ENCODE measurements at regions not wholly inside any gene's neighbourhood (a gene's known extent, or its start where the extent isn't known, plus 50 kb on each side); places are given as distances from the start of the nearest gene placed in this dataset.

GRCh38 chr1:87791931-87792740 lies 463.5 kb downstream of the LMO4 start:
- Histone ChIP-seq H3K27me3 (ENCODE audit: insufficient read depth, low read length) (no peaks in the 10 kb centered on the region), H3K4me1 (ENCODE audit: control insufficient read depth, insufficient read depth, low read length, unreplicated experiment) (peaks cover 17% of the 10 kb centered on the region), H3K79me2 (ENCODE audit: control insufficient read depth, insufficient read depth, low read length, unreplicated experiment) (no peaks in the 10 kb centered on the region), H3K27ac (ENCODE audit: low read depth, low read length) (no peak overlapping the region), H2AFZ (ENCODE audit: low read length, unreplicated experiment) (no peak overlapping the region), H3K36me3 (ENCODE audit: insufficient read depth, low read length) (no peaks in the 10 kb centered on the region), H3K4me3 (ENCODE audit: low read depth, low read length) (no peak overlapping the region)

GRCh38 chr1:87794788-87795614 lies 466.3 kb downstream of the LMO4 start:
- Histone ChIP-seq H3K27me3 (ENCODE audit: insufficient read depth, low read length) (no peaks in the 10 kb centered on the region), H2AFZ (ENCODE audit: low read length, unreplicated experiment) (peak overlapping the region; percentile 28), H3K4me1 (ENCODE audit: control insufficient read depth, insufficient read depth, low read length, unreplicated experiment) (peaks cover 17% of the 10 kb centered on the region), H3K79me2 (ENCODE audit: control insufficient read depth, insufficient read depth, low read length, unreplicated experiment) (no peaks in the 10 kb centered on the region), H3K27ac (ENCODE audit: low read depth, low read length) (no peak overlapping the region), H3K36me3 (ENCODE audit: insufficient read depth, low read length) (no peaks in the 10 kb centered on the region), H3K4me3 (ENCODE audit: low read depth, low read length) (peak overlapping the region; percentile 18; the same call in 1 of the 2 replicates)

GRCh38 chr1:87795615-87796337 lies 467.1 kb downstream of the LMO4 start:
- H3K4me1 ChIP-seq (ENCODE audit: control insufficient read depth, insufficient read depth, low read length, unreplicated experiment), result peaks cover 17% of the 10 kb centered on the region
- H3K4me3 ChIP-seq (ENCODE audit: low read depth, low read length), result peak overlapping the region; percentile 18; the same call in 1 of the 2 replicates
- no peaks in the 10 kb centered on the region for H3K79me2 ChIP-seq (ENCODE audit: control insufficient read depth, insufficient read depth, low read length, unreplicated experiment)
- no peak overlapping the region for H3K27ac ChIP-seq (ENCODE audit: low read depth, low read length)
- peak overlapping the region; percentile 28 for H2AFZ ChIP-seq (ENCODE audit: low read length, unreplicated experiment)
- no peaks in the 10 kb centered on the region for H3K36me3 ChIP-seq (ENCODE audit: insufficient read depth, low read length)
- H3K27me3 ChIP-seq (ENCODE audit: insufficient read depth, low read length), result no peaks in the 10 kb centered on the region

- Histone ChIP-seq H3K36me3 (ENCODE audit: insufficient read depth, low read length) (no peaks in the 10 kb centered on the region), H3K4me1 (ENCODE audit: control insufficient read depth, insufficient read depth, low read length, unreplicated experiment) (peaks cover 17% of the 10 kb centered on the region), H3K27ac (ENCODE audit: low read depth, low read length) (no peak overlapping the region), H3K4me3 (ENCODE audit: low read depth, low read length) (no peak overlapping the region), H2AFZ (ENCODE audit: low read length, unreplicated experiment) (no peak overlapping the region), H3K27me3 (ENCODE audit: insufficient read depth, low read length) (no peaks in the 10 kb centered on the region), H3K79me2 (ENCODE audit: control insufficient read depth, insufficient read depth, low read length, unreplicated experiment) (no peaks in the 10 kb centered on the region)
Measured at GRCh38 chr1:87796471-87796901, 467.8 kb downstream of the LMO4 start.

GRCh38 chr1:87799451-87799850 lies 470.8 kb downstream of the LMO4 start:
- no peak overlapping the region for H3K27ac ChIP-seq (ENCODE audit: low read depth, low read length)
- H3K36me3 ChIP-seq (ENCODE audit: insufficient read depth, low read length), result no peaks in the 10 kb centered on the region
- no peak overlapping the region for H3K4me3 ChIP-seq (ENCODE audit: low read depth, low read length)
- peaks cover 15% of the 10 kb centered on the region for H3K4me1 ChIP-seq (ENCODE audit: control insufficient read depth, insufficient read depth, low read length, unreplicated experiment)
- H3K27me3 ChIP-seq (ENCODE audit: insufficient read depth, low read length), result no peaks in the 10 kb centered on the region
- no peak overlapping the region for H2AFZ ChIP-seq (ENCODE audit: low read length, unreplicated experiment)
- H3K79me2 ChIP-seq (ENCODE audit: control insufficient read depth, insufficient read depth, low read length, unreplicated experiment), result no peaks in the 10 kb centered on the region

GRCh38 chr1:87800006-87800405 lies 471.3 kb downstream of the LMO4 start:
- Histone ChIP-seq H3K27me3 (ENCODE audit: insufficient read depth, low read length) (no peaks in the 10 kb centered on the region), H3K4me3 (ENCODE audit: low read depth, low read length) (no peak overlapping the region), H3K79me2 (ENCODE audit: control insufficient read depth, insufficient read depth, low read length, unreplicated experiment) (no peaks in the 10 kb centered on the region), H3K27ac (ENCODE audit: low read depth, low read length) (no peak overlapping the region), H3K36me3 (ENCODE audit: insufficient read depth, low read length) (no peaks in the 10 kb centered on the region), H3K4me1 (ENCODE audit: control insufficient read depth, insufficient read depth, low read length, unreplicated experiment) (peaks cover 10% of the 10 kb centered on the region), H2AFZ (ENCODE audit: low read length, unreplicated experiment) (no peak overlapping the region)

DNA sequence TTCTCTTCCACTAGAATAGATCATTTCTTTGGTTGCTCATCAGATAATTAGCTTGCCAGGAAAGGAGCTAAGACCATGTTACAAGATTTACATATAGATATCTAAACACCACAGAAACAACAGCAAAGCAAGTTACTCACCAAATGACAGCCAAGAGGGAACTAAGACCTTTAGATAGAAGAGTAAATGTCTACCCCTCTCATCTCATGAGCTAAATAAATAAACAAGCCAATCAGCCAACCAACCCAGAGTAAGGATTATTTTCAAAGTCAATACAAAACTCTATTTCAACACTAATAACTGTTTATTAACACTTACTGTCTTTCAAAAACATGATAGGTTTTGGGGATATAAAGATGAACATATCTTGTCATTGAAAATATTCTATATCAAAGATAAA lies 474.7 kb downstream of the LMO4 start:
- no peaks in the 10 kb centered on the region for H3K27me3 ChIP-seq (ENCODE audit: insufficient read depth, low read length)
- H3K4me1 ChIP-seq (ENCODE audit: control insufficient read depth, insufficient read depth, low read length, unreplicated experiment), result no peaks in the 10 kb centered on the region
- no peak overlapping the region for H2AFZ ChIP-seq (ENCODE audit: low read length, unreplicated experiment)
- no peaks in the 10 kb centered on the region for H3K79me2 ChIP-seq (ENCODE audit: control insufficient read depth, insufficient read depth, low read length, unreplicated experiment)
- H3K36me3 ChIP-seq (ENCODE audit: insufficient read depth, low read length), result no peaks in the 10 kb centered on the region
- no peak overlapping the region for H3K27ac ChIP-seq (ENCODE audit: low read depth, low read length)
- no peak overlapping the region for H3K4me3 ChIP-seq (ENCODE audit: low read depth, low read length)

GRCh38 chr1:87804128-87804527 lies 475.4 kb downstream of the LMO4 start:
- H3K4me3 ChIP-seq (ENCODE audit: low read depth, low read length), result no peak overlapping the region
- H2AFZ ChIP-seq (ENCODE audit: low read length, unreplicated experiment), result no peak overlapping the region
- no peak overlapping the region for H3K27ac ChIP-seq (ENCODE audit: low read depth, low read length)

GRCh38 chr1:87805666-87806378 lies 477.1 kb downstream of the LMO4 start:
- Histone ChIP-seq H3K4me1 (ENCODE audit: control insufficient read depth, insufficient read depth, low read length, unreplicated experiment) (no peaks in the 10 kb centered on the region), H2AFZ (ENCODE audit: low read length, unreplicated experiment) (no peak overlapping the region), H3K79me2 (ENCODE audit: control insufficient read depth, insufficient read depth, low read length, unreplicated experiment) (no peaks in the 10 kb centered on the region), H3K27me3 (ENCODE audit: insufficient read depth, low read length) (no peaks in the 10 kb centered on the region), H3K4me3 (ENCODE audit: low read depth, low read length) (no peak overlapping the region), H3K27ac (ENCODE audit: low read depth, low read length) (no peak overlapping the region), H3K36me3 (ENCODE audit: insufficient read depth, low read length) (no peaks in the 10 kb centered on the region)

More at GRCh38 chr1:87804128-87804527, 475.4 kb downstream of the LMO4 start:
- H3K27me3 ChIP-seq (ENCODE audit: insufficient read depth, low read length), result no peaks in the 10 kb centered on the region
- H3K36me3 ChIP-seq (ENCODE audit: insufficient read depth, low read length), result no peaks in the 10 kb centered on the region
- H3K79me2 ChIP-seq (ENCODE audit: control insufficient read depth, insufficient read depth, low read length, unreplicated experiment), result no peaks in the 10 kb centered on the region
- H3K4me1 ChIP-seq (ENCODE audit: control insufficient read depth, insufficient read depth, low read length, unreplicated experiment), result no peaks in the 10 kb centered on the region
